ENCODE measurements at regions not wholly inside any gene's neighbourhood (a gene's known extent, or its start where the extent isn't known, plus 50 kb on each side); places are given as distances from the start of the nearest gene placed in this dataset.
"Not testable (repeated sequence)": the region's sequence is repeated elsewhere in the genome, so short reads cannot be mapped to it uniquely, and the experiment has no call there.

DNA sequence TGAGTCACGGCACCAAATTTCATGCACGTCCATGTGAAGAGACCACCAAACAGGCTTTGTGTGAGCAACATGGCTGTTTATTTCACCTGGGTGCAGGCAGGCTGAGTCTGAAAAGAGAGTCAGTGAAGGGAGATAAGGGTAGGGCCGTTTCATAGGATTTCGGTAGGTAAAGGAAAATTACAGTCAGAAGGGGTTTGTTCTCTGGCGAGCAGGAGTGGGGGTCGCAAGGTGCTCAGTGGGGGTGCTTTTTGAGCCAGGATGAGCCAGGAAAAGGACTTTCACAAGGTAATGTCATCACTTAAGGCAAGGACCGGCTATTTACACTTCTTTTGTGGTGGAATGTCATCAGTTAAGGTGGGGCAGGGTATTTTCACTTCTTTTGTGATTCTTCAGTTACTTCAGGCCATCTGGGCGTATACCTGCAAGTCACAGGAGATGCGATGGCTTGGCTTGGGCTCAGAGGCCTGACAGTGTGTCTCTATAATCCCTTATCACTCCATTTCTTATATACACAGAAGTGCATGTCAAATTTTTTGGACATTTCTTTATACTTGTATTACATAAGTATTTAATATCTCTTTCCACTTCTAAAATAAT, 870.3 kb downstream of the TBL1XR1 start:
- in situ Hi-C loops (cut with MboI); FAIRE-seq; H3K27ac ChIP-seq (ENCODE audit: extremely low read depth, low read depth, low read length); H3K9ac ChIP-seq (ENCODE audit: insufficient read depth in 1 of 2, low read depth in 2 of 2, low read length in 2 of 2); H4K20me1 ChIP-seq (replicated peaks; ENCODE audit: control insufficient read depth, insufficient read depth, low read length); H3K79me2 ChIP-seq (ENCODE audit: control insufficient read depth, insufficient read depth, low read length); DNase-seq (ENCODE audit: extremely low read depth in 1 of 4, low spot score in 3 of 4); H3K36me3 ChIP-seq (ENCODE audit: control insufficient read depth, insufficient read depth, low read length); H3K27me3 ChIP-seq (ENCODE audit: control insufficient read depth in 2 of 2, insufficient read depth in 2 of 2, low read length in 2 of 2); H3K9me1 ChIP-seq (ENCODE audit: control insufficient read depth, insufficient read depth, low read length); BruUV-seq (replicated peaks); H3K9me3 ChIP-seq (replicated peaks; ENCODE audit: control insufficient read depth, insufficient read depth, low read depth, low read length); H3K4me3 ChIP-seq; CTCF ChIA-PET (ENCODE audit: low intra/inter-chr PET ratio); intact Hi-C loops (cut with micrococcal nuclease); H2AFZ ChIP-seq (ENCODE audit: low read depth, low read length); H3K4me1 ChIP-seq (replicated peaks in 1 of 2; ENCODE audit: control insufficient read depth in 2 of 2, insufficient read depth in 2 of 2, low read length in 2 of 2); H3K4me2 ChIP-seq (ENCODE audit: insufficient read depth, low read length); POLR2A ChIA-PET; ATAC-seq: not testable (repeated sequence)
- WGBS (ENCODE audit: insufficient coverage, low coverage, missing lambda C conversion rate): 3% methylated on average over 9 of the region's 9 CpGs

DNA sequence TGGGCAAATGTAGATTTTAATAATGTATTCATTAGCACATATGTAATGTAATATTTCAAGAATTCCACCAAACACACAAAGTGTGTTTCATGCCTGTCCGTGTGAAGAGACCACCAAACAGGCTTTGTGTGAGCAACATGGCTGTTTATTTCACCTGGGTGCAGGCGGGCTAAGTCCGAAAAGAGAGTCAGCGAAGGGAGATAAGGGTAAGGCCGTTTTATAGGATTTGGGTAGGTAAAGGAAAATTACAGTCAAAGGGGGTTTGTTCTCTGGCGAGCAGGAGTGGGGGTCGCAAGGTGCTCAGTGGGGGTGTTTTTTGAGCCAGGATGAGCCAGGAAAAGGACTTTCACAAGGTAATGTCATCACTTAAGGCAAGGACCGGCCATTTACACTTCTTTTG, 875.8 kb downstream of the TBL1XR1 start:
- H2AFZ ChIP-seq (ENCODE audit: low read depth, low read length); H3K36me3 ChIP-seq (ENCODE audit: control insufficient read depth, insufficient read depth, low read length); CTCF ChIA-PET (ENCODE audit: low intra/inter-chr PET ratio); intact Hi-C loops (cut with micrococcal nuclease); FAIRE-seq; in situ Hi-C loops (cut with MboI); H3K27me3 ChIP-seq (ENCODE audit: control insufficient read depth in 2 of 2, insufficient read depth in 2 of 2, low read length in 2 of 2); H3K4me1 ChIP-seq (replicated peaks in 1 of 2; ENCODE audit: control insufficient read depth in 2 of 2, insufficient read depth in 2 of 2, low read length in 2 of 2); BruUV-seq (replicated peaks); H3K4me2 ChIP-seq (ENCODE audit: insufficient read depth, low read length); H3K9me3 ChIP-seq (replicated peaks; ENCODE audit: control insufficient read depth, insufficient read depth, low read depth, low read length); H3K79me2 ChIP-seq (ENCODE audit: control insufficient read depth, insufficient read depth, low read length); DNase-seq (ENCODE audit: extremely low read depth in 1 of 4, low spot score in 3 of 4); H3K9ac ChIP-seq (ENCODE audit: insufficient read depth in 1 of 2, low read depth in 2 of 2, low read length in 2 of 2); H3K4me3 ChIP-seq; POLR2A ChIA-PET; H4K20me1 ChIP-seq (replicated peaks; ENCODE audit: control insufficient read depth, insufficient read depth, low read length); H3K9me1 ChIP-seq (ENCODE audit: control insufficient read depth, insufficient read depth, low read length); H3K27ac ChIP-seq (ENCODE audit: extremely low read depth, low read depth, low read length); ATAC-seq: not testable (repeated sequence)
- 0% methylated on average over 2 of the region's 8 CpGs for whole genome bisulfite sequencing (ENCODE audit: insufficient coverage, low coverage, missing lambda C conversion rate)

All from K562 (cell line).